ENCODE measurements at regions not wholly inside any gene's neighbourhood (a gene's known extent, or its start where the extent isn't known, plus 50 kb on each side); places are given as distances from the start of the nearest gene placed in this dataset.

DNA sequence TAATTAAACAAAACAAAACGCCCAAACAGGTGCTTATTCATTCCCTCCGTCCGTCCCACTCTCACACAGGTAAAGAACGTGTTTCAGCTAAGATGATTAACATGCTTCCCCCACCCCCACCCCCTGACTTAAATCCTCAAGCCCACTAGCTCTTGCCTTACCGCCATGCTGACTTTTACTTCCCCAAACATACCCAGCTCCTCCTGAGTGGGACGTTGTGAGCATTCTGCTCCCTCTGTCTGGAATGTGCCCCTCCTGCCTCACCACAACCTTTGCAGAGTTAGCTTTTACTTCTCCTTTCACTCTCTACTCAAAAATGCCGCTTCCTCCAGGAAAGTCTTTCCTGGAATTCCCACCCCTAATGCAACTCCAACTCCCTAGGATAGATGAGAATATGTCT lies 774.0 kb upstream of the RBFOX1 start:
- DNase-seq, result no peak

GRCh38 chr16:6558126-6558525 lies 774.5 kb upstream of the RBFOX1 start:
- DNase-seq, result no peak

- no peak for DNase-seq
Measured at GRCh38 chr16:6557353-6558023, 775.2 kb upstream of the RBFOX1 start.

DNA sequence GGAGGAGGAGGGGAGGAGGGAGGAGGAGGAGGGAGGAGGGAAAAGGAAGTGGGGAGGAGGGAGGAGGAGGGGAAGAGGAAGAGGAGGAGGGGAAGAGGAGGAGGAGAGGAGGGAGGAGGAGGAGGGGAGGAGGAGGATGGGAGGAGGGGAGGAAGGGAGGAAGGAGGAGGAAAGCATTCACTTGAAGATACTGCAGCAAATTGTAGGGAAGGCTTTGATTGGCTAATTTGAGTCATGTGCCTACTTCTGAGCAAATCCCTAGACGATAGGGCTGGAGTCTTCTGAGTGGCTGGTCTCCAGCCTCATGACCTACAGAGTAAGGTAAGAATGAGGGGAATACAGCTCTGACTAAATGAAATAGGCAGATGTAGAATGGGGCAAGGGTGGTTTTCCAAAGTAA lies 783.2 kb upstream of the RBFOX1 start:
- no peak for DNase-seq

GRCh38 chr16:6548507-6548906 lies 784.1 kb upstream of the RBFOX1 start:
- DNase-seq, result no peak

DNA sequence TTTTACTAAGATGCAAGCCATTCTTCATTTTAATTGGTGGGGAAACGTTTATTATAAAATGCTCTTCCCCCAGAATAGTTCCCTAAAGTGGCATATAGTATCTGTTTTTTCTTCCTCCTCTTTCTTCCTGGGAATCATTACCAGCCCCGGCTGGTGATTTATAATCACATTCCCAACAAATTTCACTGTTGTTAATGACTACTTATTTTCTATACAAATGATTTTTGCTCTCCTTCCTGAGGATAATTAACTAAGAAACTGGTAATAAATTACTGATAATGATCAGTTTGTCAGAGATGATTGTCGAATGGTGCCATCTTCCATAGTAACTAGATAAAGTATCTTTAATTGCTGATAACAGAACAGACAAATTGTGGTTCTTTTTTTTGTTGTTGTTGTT lies 785.5 kb upstream of the RBFOX1 start:
- no peak for DNase-seq

- no peak for DNase-seq
Measured at GRCh38 chr16:6545329-6545728, 787.3 kb upstream of the RBFOX1 start.

- no peak for DNase-seq
Measured at GRCh38 chr16:6541267-6541666, 791.4 kb upstream of the RBFOX1 start.

DNA sequence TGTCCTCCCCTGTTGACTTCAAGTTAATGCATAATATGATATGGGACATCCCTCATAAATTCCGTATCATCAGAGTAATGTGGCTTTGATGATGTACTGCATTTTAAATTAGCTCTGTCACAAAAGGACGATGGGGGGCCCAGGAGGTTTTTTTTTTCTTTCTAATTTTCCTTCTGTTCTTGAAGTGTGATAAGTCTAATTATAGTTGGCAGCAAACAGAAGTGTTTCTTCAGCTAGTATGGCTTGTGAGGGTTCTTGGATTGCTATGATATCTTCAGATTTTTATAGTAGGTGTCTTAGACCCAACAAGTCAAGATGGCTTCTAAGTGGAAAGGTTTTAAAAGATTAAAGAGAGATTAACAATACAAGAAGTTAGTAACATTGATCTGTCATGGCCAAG lies 796.2 kb upstream of the RBFOX1 start:
- no peak for DNase-seq

DNA sequence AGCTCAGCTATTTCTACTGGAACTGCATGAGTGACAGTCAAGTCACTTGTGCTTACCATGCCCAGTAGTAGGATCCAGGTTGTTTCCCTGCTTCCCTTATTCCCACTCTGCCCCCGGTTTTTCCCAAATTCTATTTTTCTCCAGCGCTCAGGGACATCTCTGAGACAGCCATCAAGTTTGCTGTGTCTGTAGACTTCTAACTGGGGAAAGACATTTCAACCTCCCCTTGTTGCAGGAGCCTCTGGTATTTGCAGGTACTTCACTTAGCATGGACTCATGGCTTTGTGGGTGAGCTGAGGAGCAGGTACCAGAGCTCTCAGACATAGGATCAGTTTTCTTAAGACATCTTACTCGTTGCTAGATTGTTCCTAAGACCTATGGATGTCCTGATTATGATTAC lies 801.6 kb upstream of the RBFOX1 start:
- no peak for DNase-seq

- no peak for DNase-seq
Measured at GRCh38 chr16:6528217-6528616, 804.4 kb upstream of the RBFOX1 start.

DNA sequence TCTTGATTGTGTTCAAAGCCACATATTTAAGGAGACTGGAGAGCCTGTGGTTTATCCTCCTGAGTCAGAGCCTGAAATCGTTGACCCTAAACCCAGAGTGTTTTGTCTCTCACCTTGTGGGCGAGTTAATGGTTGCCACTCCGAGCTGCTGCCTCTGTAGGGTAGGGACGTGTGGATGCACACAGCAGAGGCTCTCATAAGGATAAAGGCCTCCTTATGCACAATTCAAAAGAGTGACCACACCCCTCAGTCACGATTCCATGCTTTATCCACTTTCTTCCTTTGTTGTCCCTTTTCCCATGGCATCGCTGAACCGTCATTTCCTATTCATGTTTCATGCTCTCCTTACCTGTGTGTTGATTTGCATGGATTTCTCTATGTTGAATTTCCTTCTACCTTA lies 805.0 kb upstream of the RBFOX1 start:
- no peak for DNase-seq

- no peak for DNase-seq
Measured at GRCh38 chr16:6524501-6524900, 808.1 kb upstream of the RBFOX1 start.

DNA sequence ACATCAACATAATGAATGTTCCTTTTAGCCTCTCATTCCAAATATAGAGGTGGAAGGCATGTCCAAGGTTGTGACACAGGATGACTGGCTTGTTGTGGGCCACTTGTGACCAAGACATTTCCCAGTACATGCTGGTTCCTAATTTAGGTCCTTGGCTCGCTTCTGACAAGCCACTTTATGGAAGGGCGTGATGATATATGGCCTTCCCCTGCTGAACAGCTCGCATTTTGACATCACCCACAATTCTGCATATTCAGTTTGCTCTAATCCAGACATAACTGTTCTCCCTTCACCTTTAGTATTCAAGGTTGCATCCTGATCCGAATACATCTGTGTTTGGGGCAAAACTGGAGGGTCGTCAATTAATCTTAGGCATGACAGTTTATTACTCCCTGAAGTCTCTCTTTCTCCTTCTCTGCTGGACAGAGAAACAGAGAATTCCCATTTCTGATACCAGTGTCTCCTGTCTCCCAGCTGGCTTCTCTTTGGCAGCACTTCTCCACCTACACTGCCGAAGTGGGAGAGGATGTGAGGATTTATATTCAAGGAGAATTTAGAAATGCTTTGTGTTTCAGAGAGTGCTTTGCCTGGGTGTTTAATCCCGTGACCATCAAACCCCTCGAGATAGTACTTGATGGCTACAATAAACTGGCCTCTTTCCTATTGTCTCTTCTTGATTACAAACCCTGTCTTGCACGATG lies 815.5 kb upstream of the RBFOX1 start:
- DNase-seq, result no peak

DNA sequence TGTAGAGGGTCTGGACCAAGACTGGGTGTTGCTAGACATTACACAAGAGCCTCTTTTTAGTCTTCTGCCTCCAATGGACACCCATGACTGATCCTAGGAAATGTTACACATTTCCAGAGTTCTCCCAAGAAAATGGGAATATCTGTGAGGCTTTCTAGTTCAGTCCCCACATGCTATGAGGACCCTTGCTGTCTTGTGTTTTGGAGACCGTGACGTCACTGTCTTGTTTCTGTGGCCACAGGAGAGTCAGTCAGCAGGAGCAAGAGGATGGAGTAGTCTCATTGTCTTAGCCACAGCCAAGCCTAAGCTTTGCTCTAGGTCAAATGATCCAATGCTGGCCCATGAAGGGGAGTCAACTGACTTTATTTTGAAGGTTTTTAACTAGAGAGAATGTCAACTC lies 820.1 kb upstream of the RBFOX1 start:
- no peak for DNase-seq

- DNase-seq, result no peak
Measured at GRCh38 chr16:6510261-6510660, 822.4 kb upstream of the RBFOX1 start.

DNA sequence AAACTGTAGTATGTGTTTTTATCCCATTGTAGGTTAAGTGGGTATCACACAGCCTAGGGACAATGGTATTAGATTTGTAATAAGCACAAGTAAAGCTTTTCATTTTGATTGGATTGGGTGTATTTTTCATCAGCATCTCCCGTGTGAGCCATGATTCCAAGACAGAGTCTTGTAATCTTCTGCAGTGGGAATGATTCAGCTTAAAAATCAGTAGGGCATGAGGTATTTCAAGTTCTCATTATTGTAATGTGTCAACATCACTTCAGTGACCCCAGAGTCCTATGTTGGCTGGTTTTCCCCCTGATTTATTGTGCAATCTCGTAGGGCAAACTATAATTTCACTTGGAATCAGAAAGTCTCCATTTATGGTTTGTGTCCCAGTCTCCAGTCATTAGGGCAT lies 833.2 kb upstream of the RBFOX1 start:
- no peak for DNase-seq

DNA sequence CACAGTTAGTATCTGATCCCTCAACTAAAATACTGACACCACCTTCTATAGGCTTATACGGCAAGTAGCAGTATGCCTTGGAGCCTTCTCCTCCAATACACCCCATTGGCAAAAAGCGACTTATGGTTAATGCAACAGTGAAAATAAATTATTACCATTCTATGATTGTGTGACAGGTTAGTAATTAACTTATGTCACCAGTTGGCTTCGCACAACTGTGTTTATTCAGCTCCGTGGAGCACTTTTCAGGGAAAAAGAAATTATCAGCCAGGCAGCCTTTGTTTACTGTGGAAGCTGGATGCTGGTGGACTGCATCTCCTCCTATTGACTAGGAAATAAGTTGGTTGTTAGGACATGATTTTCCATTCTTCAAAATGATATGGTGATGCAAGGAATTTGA lies 833.8 kb upstream of the RBFOX1 start:
- no peak for DNase-seq

GRCh38 chr16:6496996-6497395 lies 835.6 kb upstream of the RBFOX1 start:
- DNase-seq, result no peak

DNA sequence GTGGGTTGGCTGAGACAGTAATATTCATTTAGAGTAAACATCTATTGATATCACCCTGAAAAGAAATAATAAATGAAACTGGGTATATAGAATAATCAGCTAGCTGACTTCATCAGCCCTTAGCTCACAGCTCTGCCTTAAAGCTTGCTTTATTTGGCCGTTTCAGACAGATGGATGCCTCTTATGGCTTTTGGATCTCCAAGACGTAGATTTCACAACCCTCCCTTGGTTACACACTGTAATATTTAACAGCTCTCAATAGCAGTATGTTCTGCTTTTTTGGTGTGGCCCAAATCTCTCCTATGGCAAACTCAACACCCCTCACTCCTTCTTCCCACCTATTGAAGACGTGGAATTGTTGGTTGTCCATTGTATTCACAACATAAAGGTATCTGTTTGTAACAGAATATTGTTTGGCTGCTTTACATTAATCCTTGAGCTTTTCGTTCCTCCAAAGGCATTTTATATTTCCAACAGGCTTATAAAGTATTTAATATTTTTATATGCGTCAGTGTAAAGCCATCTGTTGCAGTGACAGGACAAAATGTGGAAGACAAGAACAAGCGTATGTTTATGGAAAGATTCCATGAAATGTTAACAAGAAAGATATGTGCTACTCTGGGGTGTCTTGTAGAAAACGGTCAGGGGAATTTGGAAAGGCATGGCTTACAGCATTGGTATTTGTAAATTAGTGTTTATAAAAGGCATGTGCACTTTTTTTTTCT lies 837.0 kb upstream of the RBFOX1 start:
- no peak for DNase-seq

GRCh38 chr16:6494716-6495115 lies 837.9 kb upstream of the RBFOX1 start:
- DNase-seq, result no peak

GRCh38 chr16:6493555-6493954 lies 839.1 kb upstream of the RBFOX1 start:
- DNase-seq, result no peak

- no peak for DNase-seq
Measured at GRCh38 chr16:6492742-6493141, 839.9 kb upstream of the RBFOX1 start.

GRCh38 chr16:6484935-6485334 lies 847.7 kb upstream of the RBFOX1 start:
- no peak for DNase-seq
